GM18502 (cell line): ENCODE measurements at regions not wholly inside any gene's neighbourhood (a gene's known extent, or its start where the extent isn't known, plus 50 kb on each side); places are given as distances from the start of the nearest gene placed in this dataset.
"Not testable (repeated sequence)": the region's sequence is repeated elsewhere in the genome, so short reads cannot be mapped to it uniquely, and the experiment has no call there.

Experiments used
- ATAC-seq: cut with Tn5 transposase; IDR thresholded peaks from one replicate; pipeline ENCODE4 v1.9.1; 2021; ENCODE audit warnings: mild to moderate bottlenecking; ENCODE audit not compliant: unreplicated experiment, poor library complexity

GRCh38 chr14:71236487-71236886 lies 329.2 kb downstream of the PCNX1 start:
- ATAC-seq = no peak

- no peak for ATAC-seq
These were observed 330.3 kb downstream of the PCNX1 start for GRCh38 chr14:71237556-71237955.

GRCh38 chr14:71238835-71239234 lies 331.6 kb downstream of the PCNX1 start:
- no peak for ATAC-seq

- ATAC-seq = no peak
These were observed 332.9 kb downstream of the PCNX1 start for GRCh38 chr14:71240171-71240570.

GRCh38 chr14:71240866-71241520 lies 333.7 kb downstream of the PCNX1 start:
- ATAC-seq = no peak

- no peak for ATAC-seq
These were observed 335.0 kb downstream of the PCNX1 start for GRCh38 chr14:71242237-71242748.

GRCh38 chr14:71243697-71244096 lies 336.4 kb downstream of the PCNX1 start:
- no peak for ATAC-seq

GRCh38 chr14:71244341-71244740 lies 337.1 kb downstream of the PCNX1 start:
- no peak for ATAC-seq

GRCh38 chr14:71245659-71246361 lies 338.6 kb downstream of the PCNX1 start:
- no peak for ATAC-seq

- no peak for ATAC-seq
These were observed 339.3 kb downstream of the PCNX1 start for GRCh38 chr14:71246539-71246938.

- ATAC-seq = no peak
These were observed 339.8 kb downstream of the PCNX1 start for GRCh38 chr14:71247106-71247505.

- ATAC-seq = no peak
These were observed 340.9 kb downstream of the PCNX1 start for GRCh38 chr14:71248194-71248593.

GRCh38 chr14:71250347-71250746 lies 343.1 kb downstream of the PCNX1 start:
- ATAC-seq = no peak

- ATAC-seq = no peak
These were observed 343.5 kb downstream of the PCNX1 start for GRCh38 chr14:71250791-71251190.

- ATAC-seq = not testable (repeated sequence)
These were observed 346.9 kb downstream of the PCNX1 start for GRCh38 chr14:71254091-71254719.

- ATAC-seq = no peak
These were observed 353.9 kb downstream of the PCNX1 start for GRCh38 chr14:71261206-71261605.

- ATAC-seq = no peak
These were observed 355.2 kb downstream of the PCNX1 start for GRCh38 chr14:71262441-71262840.

- ATAC-seq = no peak
These were observed 357.0 kb downstream of the PCNX1 start for GRCh38 chr14:71264260-71264659.

GRCh38 chr14:71267007-71267513 lies 359.8 kb downstream of the PCNX1 start:
- ATAC-seq = peak; percentile 63

GRCh38 chr14:71267691-71268090 lies 360.4 kb downstream of the PCNX1 start:
- no peak for ATAC-seq

- ATAC-seq = no peak
These were observed 362.9 kb downstream of the PCNX1 start for GRCh38 chr14:71270111-71270510.
